HG03095 (cell line): ENCODE measurements at regions not wholly inside any gene's neighbourhood (a gene's known extent, or its start where the extent isn't known, plus 50 kb on each side); places are given as distances from the start of the nearest gene placed in this dataset.
A peak's percentile ranks its signal among the peaks of the same experiment; 100 is the strongest.
"Not testable (repeated sequence)": the region's sequence is repeated elsewhere in the genome, so short reads cannot be mapped to it uniquely, and the experiment has no call there.

Source experiments
- ATAC-seq: cut with Tn5 transposase; IDR thresholded peaks from one replicate; pipeline ENCODE4 v1.9.1; 2021; ENCODE audit warnings: moderate library complexity; ENCODE audit not compliant: unreplicated experiment

- no peak for ATAC-seq
Observed at GRCh38 chr6:167688123-167688522, 138.6 kb upstream of the AFDN start.

GRCh38 chr6:167689278-167689677 lies 137.4 kb upstream of the AFDN start:
- ATAC-seq: no peak

- ATAC-seq: no peak
Observed at GRCh38 chr6:167689751-167690150, 137.0 kb upstream of the AFDN start.

GRCh38 chr6:167690167-167690922 lies 136.4 kb upstream of the AFDN start:
- not testable (repeated sequence) for ATAC-seq

GRCh38 chr6:167690931-167691330 lies 135.8 kb upstream of the AFDN start:
- ATAC-seq: no peak

DNA sequence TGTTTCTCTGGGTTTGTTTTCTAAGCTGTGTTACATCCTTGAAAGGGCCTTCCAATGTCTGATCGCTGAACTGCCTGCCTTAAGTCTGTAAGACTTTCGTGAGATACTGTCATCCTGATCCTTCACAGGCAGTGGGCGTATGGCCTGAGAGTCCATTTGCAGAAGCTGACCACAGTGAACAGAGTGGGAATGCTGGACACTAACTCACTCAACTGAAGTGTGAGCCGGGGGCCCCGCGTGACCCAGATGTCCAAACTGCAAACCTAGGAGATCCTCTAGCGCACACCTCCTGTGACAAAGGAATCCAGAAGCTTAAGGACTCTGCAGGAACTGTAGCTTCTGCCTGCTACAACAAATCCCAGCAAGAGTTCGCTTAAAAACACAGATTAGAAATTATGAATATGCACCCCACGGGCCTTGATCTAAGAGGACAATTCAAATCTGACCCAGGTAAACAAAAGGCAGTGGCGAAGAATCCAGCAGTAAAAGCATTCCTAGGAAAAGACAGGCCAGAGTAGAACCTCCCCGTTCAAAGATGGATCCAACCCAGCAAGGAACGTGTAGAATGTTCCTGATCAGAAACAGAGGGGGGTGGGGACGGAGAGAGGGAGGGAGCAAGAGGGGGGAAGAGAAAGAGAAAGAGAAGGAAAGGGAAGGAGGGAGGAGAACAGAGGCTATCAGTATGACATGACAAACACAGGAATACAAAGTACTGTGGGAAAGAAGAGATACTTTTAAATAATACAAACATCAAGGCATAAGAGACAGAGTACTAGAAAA lies 135.0 kb upstream of the AFDN start:
- no peak for ATAC-seq

GRCh38 chr6:167693478-167693877 lies 133.2 kb upstream of the AFDN start:
- ATAC-seq: not testable (repeated sequence)

DNA sequence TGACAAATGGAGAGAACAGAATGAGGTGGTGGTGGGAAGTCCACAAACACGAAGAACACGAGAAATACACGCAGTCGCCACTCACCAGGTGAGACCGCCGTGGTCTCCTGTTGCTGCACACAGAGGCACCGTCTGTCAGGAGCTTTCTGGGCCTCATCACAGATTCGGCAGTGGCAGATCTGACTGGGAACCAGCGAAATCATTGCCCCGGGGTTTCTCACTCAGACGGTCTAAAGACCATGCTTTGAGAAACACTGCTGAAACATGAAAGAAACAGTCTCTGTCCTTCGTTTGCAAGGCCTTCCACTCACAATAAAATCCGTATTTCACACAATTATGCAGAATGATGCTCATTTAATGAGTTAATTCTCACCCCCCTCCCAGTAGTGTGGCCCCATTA lies 130.9 kb upstream of the AFDN start:
- no peak for ATAC-seq

GRCh38 chr6:167696296-167696695 lies 130.4 kb upstream of the AFDN start:
- no peak for ATAC-seq

- no peak for ATAC-seq
Observed at GRCh38 chr6:167697316-167697715, 129.4 kb upstream of the AFDN start.

DNA sequence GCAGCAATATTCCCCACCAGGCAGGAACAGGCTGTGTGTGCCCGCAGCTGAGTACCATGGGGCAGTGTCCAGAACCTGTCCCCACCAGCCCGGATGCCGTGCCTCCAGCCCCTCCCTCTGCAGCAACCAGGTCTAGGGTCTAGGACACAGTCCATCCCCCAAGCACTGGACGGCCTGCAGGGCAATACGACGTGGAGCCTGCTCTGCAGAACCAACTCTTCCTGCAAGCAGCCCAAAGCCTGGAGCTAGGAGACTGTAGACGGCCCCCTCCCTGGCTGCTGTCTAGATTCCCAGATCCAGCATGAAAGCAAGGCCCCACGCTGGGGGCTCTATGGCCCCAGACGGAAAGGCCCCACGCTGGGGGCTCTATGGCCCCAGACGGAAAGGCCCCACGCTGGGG lies 128.2 kb upstream of the AFDN start:
- ATAC-seq: no peak

- ATAC-seq: peak; percentile 91
Observed at GRCh38 chr6:167699141-167699931, 127.4 kb upstream of the AFDN start.

DNA sequence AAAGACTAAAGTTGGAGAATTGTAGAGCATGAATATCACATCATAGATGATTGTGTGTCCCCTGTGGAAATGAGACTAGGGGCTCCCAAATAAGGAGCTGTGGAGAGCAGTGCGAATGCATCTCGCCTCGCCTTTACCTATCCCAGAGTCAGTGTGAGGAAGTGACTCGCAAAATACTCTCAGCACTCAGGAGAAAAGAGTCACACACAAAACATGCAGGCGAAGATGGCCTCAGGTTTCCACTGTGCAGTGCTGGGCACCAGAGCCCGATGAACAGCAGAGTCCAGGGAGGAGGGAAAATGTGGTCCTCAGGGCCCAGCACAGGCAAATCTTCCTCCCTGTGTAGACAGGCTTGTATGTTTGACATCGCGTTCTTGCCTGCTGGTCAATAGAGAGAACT lies 126.5 kb upstream of the AFDN start:
- no peak for ATAC-seq

DNA sequence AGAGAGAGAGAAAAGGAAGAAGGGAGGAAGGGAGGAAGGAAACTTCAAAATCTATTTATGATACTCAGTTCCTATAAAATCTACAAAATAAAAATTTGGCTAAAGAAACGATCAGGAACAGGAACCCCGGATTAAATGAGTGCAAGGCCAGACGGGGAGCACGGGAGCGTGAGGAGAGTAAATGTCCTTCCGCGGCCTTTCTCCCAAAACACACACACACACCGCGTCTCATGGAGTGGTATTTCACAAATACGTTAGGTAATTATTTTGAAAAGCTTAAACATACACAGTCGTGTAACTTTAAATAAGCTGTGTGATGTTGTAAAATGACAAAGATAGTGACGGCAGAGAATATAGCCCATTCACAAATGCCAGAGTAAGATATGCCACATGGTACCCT lies 125.7 kb upstream of the AFDN start:
- ATAC-seq: no peak

DNA sequence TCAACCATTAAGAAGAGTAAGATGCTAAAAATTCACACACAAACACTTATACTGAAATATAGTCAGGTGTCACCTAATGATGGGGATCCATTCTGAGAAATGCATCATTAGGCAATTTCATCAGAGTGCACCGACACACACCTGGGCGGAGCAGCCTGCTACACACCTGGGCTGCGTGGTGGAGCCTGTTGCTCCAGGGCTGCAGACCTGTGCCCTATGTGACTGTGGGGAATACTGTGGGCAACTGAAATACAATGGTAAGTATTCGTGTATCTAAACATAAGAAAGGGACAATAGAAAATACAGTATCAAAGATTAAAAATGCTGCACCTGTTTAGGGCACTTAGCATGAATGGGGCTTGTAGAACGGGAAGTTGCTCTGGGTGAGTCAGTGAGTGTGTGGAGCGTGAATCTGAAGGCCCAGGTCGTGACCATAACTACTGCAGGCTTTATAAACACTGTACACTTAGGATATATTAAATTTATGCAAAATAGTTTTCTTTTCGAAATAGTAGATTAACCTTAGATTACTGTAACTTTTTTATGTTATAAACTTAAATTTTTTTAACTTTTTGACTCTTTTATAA lies 124.4 kb upstream of the AFDN start:
- no peak for ATAC-seq

DNA sequence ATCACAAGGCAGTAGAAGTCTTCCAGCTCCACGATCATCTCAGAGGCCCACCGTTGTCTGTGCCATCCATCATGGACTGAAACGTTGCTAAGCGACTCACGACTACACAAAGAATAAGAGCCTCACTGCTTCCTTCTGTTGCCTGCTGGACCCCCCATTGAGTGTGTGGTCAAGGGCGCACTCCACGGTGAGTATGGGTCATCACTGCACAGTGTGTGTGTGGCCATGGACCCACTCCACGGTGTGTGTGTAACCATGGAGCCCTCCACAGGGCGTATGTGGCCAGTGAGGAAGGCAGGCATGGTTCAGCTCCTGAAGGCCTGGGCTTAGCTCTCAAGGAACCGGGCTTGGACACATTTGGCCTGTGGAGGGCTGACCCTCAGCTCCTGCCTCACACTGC lies 123.4 kb upstream of the AFDN start:
- no peak for ATAC-seq

DNA sequence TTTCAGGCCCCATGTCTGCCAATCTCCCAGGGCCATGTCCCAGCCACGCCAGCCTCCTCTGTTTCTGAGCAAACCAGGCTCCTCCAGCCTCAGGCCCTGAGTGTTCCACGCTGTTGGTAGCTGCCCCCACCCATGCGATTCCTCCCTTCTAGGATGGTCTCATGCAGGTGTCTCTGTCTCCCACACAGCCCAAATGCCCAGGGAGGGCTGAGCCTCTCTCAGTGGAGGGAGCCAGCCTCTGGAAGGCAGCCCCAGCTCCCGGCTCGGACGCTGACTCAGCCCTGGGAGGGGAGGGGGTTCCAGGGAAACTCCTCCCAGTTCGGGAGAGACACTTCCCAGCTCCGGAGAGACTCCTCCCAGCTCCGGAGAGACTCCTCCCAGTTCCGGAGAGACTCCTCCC lies 122.9 kb upstream of the AFDN start:
- no peak for ATAC-seq

GRCh38 chr6:167704396-167704901 lies 122.3 kb upstream of the AFDN start:
- ATAC-seq: no peak

GRCh38 chr6:167705211-167705750 lies 121.4 kb upstream of the AFDN start:
- ATAC-seq: no peak

DNA sequence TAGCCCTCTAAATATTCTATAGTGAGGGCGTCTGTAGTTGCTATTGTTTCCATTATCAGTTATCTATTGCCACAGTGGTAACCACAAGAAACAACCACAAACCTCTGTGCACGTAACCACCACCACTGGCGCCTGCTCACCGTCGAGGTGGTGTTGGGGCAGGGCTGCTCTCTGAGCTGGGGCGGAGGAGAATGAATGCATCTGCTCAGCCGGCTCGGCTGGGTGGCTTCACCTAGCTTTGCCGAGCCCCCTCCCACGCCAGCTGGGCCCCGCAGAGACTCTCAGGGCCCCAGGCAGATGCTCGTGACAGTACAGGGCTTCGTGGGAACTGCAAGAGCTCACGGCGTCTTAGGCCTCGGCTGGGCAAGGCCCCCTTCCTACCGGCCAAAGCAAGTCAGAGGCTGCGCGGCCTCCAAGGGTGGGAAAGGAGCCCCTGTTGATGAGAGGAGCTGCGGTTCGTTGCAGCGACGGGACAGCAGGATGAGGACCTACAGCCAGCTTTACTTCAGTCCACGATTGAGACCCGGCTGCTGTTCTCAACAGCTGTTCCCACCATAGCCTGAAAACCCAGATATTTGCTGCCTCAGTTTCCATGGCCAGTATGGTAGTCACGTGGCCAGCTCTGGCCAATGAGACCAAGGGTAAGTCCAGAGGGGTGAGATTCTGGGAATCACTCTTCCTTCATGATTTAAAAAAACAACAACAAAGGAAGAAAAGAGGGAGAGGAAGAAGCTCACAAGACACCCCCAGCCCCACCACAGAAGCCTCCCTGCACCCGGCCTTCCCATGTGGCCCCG lies 120.2 kb upstream of the AFDN start:
- peak; percentile 94 for ATAC-seq
